Esophagus squamous epithelium (tissue), 4 donors: ENCODE measurements at regions not wholly inside any gene's neighbourhood (a gene's known extent, or its start where the extent isn't known, plus 50 kb on each side); places are given as distances from the start of the nearest gene placed in this dataset.
"Not testable (repeated sequence)": the region's sequence is repeated elsewhere in the genome, so short reads cannot be mapped to it uniquely, and the experiment has no call there.

Experiments
- POLR2A ChIP-seq, 4 donors: fragments of 450-650 bp; IDR thresholded peaks; one replicate each; pipeline ENCODE4 v1.6.1; 2017; ENCODE audit warnings: antibody characterized with exemption in 4 of 4, mild to moderate bottlenecking in 4 of 4, moderate library complexity in 3 of 4
- TF ChIP-seq, protein P1 (sequence below), 6 experiments: fragments of 450-650 bp in 4 of 6; fragments of 200-600 bp in 2 of 6; sonication (generic) in 2 of 6; IDR thresholded peaks; one replicate each; pipeline ENCODE4 v1.5.1; 2016 to 2019; ENCODE audit warnings: antibody characterized with exemption in 6 of 6, mild to moderate bottlenecking in 4 of 6, moderate library complexity in 4 of 6

DNA sequence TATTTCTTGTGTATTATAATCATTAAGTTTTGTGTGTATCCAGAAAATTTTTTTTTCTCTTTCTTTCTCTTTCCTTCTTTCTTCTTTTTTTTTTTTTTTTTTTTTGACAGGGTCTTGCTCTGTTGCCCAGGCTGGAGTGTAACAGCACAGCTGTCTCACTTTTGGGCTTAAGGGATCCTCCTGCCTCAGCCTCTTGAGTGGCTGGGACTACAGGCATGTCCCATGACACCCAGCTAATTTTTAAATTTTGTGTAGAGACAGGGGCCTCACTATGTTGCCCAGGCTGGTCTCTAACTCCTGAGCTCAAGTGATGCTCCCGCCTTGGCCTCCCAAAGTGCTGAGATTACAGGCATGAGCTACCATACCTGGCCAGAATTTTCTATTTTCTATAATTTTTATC, 120.2 kb upstream of the LDB2 start:
- TF ChIP-seq, protein P1, sequence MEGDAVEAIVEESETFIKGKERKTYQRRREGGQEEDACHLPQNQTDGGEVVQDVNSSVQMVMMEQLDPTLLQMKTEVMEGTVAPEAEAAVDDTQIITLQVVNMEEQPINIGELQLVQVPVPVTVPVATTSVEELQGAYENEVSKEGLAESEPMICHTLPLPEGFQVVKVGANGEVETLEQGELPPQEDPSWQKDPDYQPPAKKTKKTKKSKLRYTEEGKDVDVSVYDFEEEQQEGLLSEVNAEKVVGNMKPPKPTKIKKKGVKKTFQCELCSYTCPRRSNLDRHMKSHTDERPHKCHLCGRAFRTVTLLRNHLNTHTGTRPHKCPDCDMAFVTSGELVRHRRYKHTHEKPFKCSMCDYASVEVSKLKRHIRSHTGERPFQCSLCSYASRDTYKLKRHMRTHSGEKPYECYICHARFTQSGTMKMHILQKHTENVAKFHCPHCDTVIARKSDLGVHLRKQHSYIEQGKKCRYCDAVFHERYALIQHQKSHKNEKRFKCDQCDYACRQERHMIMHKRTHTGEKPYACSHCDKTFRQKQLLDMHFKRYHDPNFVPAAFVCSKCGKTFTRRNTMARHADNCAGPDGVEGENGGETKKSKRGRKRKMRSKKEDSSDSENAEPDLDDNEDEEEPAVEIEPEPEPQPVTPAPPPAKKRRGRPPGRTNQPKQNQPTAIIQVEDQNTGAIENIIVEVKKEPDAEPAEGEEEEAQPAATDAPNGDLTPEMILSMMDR (IDR thresholded peaks at IDR 0.05) = not testable (repeated sequence)
- TF ChIP-seq POLR2A (IDR thresholded peaks at IDR 0.05) = not testable (repeated sequence)
